ENCODE measurements at regions not wholly inside any gene's neighbourhood (a gene's known extent, or its start where the extent isn't known, plus 50 kb on each side); places are given as distances from the start of the nearest gene placed in this dataset.

DNA sequence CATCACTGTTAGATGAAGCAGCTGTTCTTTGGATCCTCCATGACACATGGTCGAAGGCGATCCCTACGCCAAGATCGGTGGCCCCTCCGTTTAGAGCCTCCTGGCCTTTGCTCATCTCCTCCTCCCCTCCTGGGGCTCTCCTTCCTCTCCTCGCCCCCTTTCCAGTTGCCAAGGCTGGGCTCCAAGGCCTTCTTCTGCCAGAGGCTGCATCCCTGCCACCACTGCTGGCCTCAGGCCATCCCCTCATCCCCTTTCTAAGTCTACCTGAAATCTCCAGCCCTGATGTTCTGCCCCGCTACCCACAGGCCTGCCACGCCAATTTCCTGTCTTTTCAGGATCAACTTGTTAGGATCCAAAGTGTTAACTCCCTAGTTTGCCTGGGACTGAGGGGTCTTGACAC is 265.1 kb upstream of the ZMIZ1 start:
- no peaks in the 10 kb centered on the region for H3K9me3 ChIP-seq (ENCODE audit: severe bottlenecking)
- no peak for DNase-seq (ENCODE audit: low spot score)

GRCh38 chr10:78804411-78805032 is 264.2 kb upstream of the ZMIZ1 start:
- TF ChIP-seq CTCF (IDR thresholded peaks at IDR 0.05; ENCODE audit: poor library complexity, severe bottlenecking) = no peak
- Histone ChIP-seq H3K27ac (ENCODE audit: poor library complexity, severe bottlenecking) (no peak overlapping the region), H3K4me1 (ENCODE audit: insufficient read depth, poor library complexity, severe bottlenecking) (no peaks in the 10 kb centered on the region), H3K4me3 (ENCODE audit: severe bottlenecking) (no peak overlapping the region), H3K36me3 (ENCODE audit: low read depth) (no peaks in the 10 kb centered on the region), H3K9me3 (ENCODE audit: severe bottlenecking) (no peaks in the 10 kb centered on the region), H3K27me3 (ENCODE audit: insufficient read depth, poor library complexity, severe bottlenecking) (peaks cover 3% of the 10 kb centered on the region)
- ATAC-seq (ENCODE audit: low read depth) = no peak
- no peak for DNase-seq (ENCODE audit: low spot score)

More for the DNA sequence above, 265.1 kb upstream of the ZMIZ1 start:
- no peak for TF ChIP-seq CTCF (IDR thresholded peaks at IDR 0.05; ENCODE audit: poor library complexity, severe bottlenecking)
- no peaks in the 10 kb centered on the region for H3K4me1 ChIP-seq (ENCODE audit: insufficient read depth, poor library complexity, severe bottlenecking)
- ATAC-seq (ENCODE audit: low read depth) = no peak
- no peak overlapping the region for H3K27ac ChIP-seq (ENCODE audit: poor library complexity, severe bottlenecking)
- no peaks in the 10 kb centered on the region for H3K36me3 ChIP-seq (ENCODE audit: low read depth)
- H3K4me3 ChIP-seq (ENCODE audit: severe bottlenecking) = no peak overlapping the region
- H3K27me3 ChIP-seq (ENCODE audit: insufficient read depth, poor library complexity, severe bottlenecking) = peaks cover 3% of the 10 kb centered on the region

- Histone ChIP-seq H3K36me3 (ENCODE audit: low read depth) (no peaks in the 10 kb centered on the region), H3K4me1 (ENCODE audit: insufficient read depth, poor library complexity, severe bottlenecking) (no peaks in the 10 kb centered on the region), H3K27me3 (ENCODE audit: insufficient read depth, poor library complexity, severe bottlenecking) (peaks cover 3% of the 10 kb centered on the region), H3K4me3 (ENCODE audit: severe bottlenecking) (no peak overlapping the region), H3K9me3 (ENCODE audit: severe bottlenecking) (no peaks in the 10 kb centered on the region), H3K27ac (ENCODE audit: poor library complexity, severe bottlenecking) (no peak overlapping the region)
- no peak for TF ChIP-seq CTCF (IDR thresholded peaks at IDR 0.05; ENCODE audit: poor library complexity, severe bottlenecking)
- DNase-seq (ENCODE audit: low spot score) (no peak), ATAC-seq (ENCODE audit: low read depth) (peak; percentile 77)
These were observed 263.6 kb upstream of the ZMIZ1 start for GRCh38 chr10:78805176-78805575.

- Histone ChIP-seq H3K9me3 (ENCODE audit: severe bottlenecking) (no peaks in the 10 kb centered on the region), H3K4me1 (ENCODE audit: insufficient read depth, poor library complexity, severe bottlenecking) (no peaks in the 10 kb centered on the region), H3K27ac (ENCODE audit: poor library complexity, severe bottlenecking) (no peak overlapping the region), H3K4me3 (ENCODE audit: severe bottlenecking) (no peak overlapping the region), H3K27me3 (ENCODE audit: insufficient read depth, poor library complexity, severe bottlenecking) (no peaks in the 10 kb centered on the region), H3K36me3 (ENCODE audit: low read depth) (no peaks in the 10 kb centered on the region)
- TF ChIP-seq CTCF (IDR thresholded peaks at IDR 0.05; ENCODE audit: poor library complexity, severe bottlenecking) = no peak
- ATAC-seq (ENCODE audit: low read depth) = no peak; the same call in 2 of the 3 replicates
- DNase-seq (ENCODE audit: low spot score) = no peak
These were observed 262.0 kb upstream of the ZMIZ1 start for GRCh38 chr10:78806681-78807221.

DNA sequence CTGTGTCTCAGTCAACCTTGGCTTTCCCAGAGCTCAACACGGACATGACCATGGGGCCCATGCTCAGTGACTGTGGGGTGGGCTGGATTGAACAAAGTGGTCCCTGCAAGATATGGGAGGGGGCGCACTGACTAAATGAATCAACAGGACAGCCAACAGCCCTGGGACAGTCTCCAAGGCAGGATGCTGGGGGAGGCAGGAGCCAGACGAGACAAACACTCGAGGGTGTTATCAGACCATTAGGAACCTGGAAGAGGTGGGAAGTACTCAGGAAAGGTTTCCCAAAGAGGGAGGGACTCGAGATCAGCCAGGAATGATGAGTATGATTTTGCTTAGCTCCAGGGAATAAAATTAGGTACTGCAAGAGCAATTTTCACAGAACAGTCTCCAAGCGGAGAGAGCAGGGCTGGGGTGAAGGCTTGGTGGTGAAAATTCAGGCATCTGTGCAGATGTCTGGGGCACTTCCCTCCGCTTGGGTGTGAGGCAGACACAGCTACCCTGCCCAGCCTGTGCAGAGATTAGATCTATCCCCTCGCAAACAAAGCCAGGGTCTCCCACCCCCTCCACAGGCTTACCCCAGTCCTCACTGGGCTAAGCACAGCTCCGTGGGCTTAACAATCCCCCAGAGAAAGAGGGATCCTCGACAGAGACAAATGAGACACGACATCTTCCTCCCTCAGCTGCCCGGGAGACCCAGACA is 261.1 kb upstream of the ZMIZ1 start:
- no peak for ATAC-seq (ENCODE audit: low read depth)

More for the DNA sequence above, 261.1 kb upstream of the ZMIZ1 start:
- Histone ChIP-seq H3K36me3 (ENCODE audit: low read depth) (no peaks in the 10 kb centered on the region), H3K27me3 (ENCODE audit: insufficient read depth, poor library complexity, severe bottlenecking) (no peaks in the 10 kb centered on the region), H3K27ac (ENCODE audit: poor library complexity, severe bottlenecking) (no peak overlapping the region), H3K4me1 (ENCODE audit: insufficient read depth, poor library complexity, severe bottlenecking) (no peaks in the 10 kb centered on the region), H3K4me3 (ENCODE audit: severe bottlenecking) (no peak overlapping the region), H3K9me3 (ENCODE audit: severe bottlenecking) (no peaks in the 10 kb centered on the region)
- no peak for DNase-seq (ENCODE audit: low spot score)
- no peak for TF ChIP-seq CTCF (IDR thresholded peaks at IDR 0.05; ENCODE audit: poor library complexity, severe bottlenecking)
